ENCODE measurements at regions not wholly inside any gene's neighbourhood (a gene's known extent, or its start where the extent isn't known, plus 50 kb on each side); places are given as distances from the start of the nearest gene placed in this dataset.

- H3K4me3 ChIP-seq (ENCODE audit: low read depth, low read length): no peak overlapping the region
- no peak for DNase-seq (ENCODE audit: low read depth)
- no peak for TF ChIP-seq CTCF (IDR thresholded peaks at IDR 0.05; ENCODE audit: insufficient read depth, low read length)
Observed at GRCh38 chr5:20660588-20660987, 672.6 kb upstream of the CDH18 start.

DNA sequence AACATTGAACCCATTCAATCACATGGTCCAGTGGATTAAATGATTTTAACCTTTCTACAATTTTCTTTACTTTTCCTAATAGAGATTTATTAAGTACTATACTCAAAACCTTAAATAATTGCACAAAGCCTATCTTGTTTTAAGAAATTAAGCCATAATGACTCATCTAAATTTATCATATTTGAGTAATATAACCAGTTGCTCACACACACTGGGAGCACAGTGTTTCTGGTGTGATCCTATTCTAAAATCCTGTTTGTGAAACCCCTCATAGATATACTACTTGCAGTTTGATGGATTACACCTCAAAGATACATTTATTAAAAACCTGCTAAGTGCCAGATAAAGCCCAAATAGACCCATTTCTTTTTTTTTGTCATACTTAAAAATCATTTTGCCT is 668.3 kb upstream of the CDH18 start:
- DNase-seq (ENCODE audit: low read depth): no peak
- H3K4me3 ChIP-seq (ENCODE audit: low read depth, low read length): no peak overlapping the region
- TF ChIP-seq CTCF (IDR thresholded peaks at IDR 0.05; ENCODE audit: insufficient read depth, low read length): no peak

GRCh38 chr5:20655211-20655610 is 667.2 kb upstream of the CDH18 start:
- no peak for TF ChIP-seq CTCF (IDR thresholded peaks at IDR 0.05; ENCODE audit: insufficient read depth, low read length)
- H3K4me3 ChIP-seq (ENCODE audit: low read depth, low read length): no peak overlapping the region
- no peak for DNase-seq (ENCODE audit: low read depth)

DNA sequence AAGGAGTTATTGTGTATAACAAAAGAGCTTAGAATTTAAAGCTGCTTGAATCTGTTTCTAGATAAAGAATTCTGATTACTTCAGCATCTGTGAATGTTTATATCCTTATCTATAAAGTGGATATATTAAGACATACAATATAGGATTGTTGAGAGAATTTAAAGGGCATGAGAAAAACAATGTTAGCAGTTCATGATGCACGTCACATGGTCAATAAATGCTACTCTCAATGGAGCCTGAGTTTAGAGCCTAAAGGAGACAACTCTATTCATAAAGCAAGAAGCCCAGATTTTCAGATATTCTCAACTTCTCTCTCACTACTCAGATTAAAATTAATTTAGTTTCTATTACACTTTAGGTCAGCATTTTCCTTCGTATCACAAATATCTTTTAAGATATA is 666.7 kb upstream of the CDH18 start:
- no peak for DNase-seq (ENCODE audit: low read depth)
- H3K4me3 ChIP-seq (ENCODE audit: low read depth, low read length): no peak overlapping the region
- TF ChIP-seq CTCF (IDR thresholded peaks at IDR 0.05; ENCODE audit: insufficient read depth, low read length): no peak

DNA sequence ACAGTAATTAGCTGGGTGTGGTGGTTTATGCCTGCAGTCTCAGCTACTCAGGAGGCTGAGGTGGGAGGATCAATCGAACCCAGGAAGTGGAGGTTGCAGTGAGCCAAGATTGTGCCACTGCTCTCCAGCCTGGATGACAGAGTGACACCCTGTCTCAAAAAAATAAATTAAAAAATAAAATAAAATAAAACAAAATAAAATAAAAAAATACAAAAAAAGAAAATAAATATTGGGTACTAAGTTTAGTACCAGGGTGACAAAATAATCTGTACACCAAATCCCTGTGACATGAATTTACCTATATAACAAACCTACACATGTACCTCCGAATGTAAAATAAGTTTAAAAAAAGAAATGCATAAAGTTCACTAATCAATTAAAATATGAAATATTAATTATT is 666.0 kb upstream of the CDH18 start:
- TF ChIP-seq CTCF (IDR thresholded peaks at IDR 0.05; ENCODE audit: insufficient read depth, low read length): no peak
- H3K4me3 ChIP-seq (ENCODE audit: low read depth, low read length): no peak overlapping the region
- DNase-seq (ENCODE audit: low read depth): no peak

DNA sequence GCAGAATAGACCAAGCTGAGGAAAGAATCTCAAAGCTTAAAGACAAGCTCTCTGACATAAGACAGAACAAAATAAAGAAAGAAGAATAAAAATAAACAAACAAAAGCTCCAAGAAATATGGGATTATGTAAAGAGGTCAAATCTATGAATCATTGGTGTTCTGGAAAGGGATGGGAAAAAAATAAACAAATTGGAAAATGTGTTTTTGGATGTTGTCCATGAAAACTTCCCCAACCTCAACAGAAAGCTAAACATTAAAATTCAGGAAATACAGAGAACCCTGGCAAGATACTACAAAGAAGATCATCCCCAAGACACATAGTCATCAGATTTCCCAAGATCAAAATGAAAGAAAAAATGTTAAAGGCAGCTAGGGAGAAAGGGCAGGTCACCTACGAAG is 662.0 kb upstream of the CDH18 start:
- TF ChIP-seq CTCF (IDR thresholded peaks at IDR 0.05; ENCODE audit: insufficient read depth, low read length): no peak
- DNase-seq (ENCODE audit: low read depth): no peak
- no peak overlapping the region for H3K4me3 ChIP-seq (ENCODE audit: low read depth, low read length)

DNA sequence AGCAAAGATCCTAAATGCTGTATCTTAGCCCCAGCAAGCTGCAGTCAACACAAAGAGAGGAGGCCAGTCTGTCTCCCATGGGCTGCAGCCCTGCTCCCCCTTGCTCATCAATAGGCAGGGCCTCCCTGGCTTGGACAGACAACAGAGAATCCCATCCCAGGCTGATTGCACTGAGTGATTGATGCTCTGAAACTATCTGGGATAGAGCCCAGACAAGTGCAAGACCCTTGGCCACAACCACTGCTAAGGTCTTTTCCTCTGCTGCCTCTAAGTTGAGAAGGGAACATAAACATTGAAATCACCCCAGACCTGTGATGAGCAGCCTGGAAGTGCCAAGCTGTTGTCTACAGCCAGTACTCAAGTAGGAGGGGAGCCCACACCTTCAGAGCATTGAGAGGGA is 661.0 kb upstream of the CDH18 start:
- no peak overlapping the region for H3K4me3 ChIP-seq (ENCODE audit: low read depth, low read length)
- no peak for DNase-seq (ENCODE audit: low read depth)
- no peak for TF ChIP-seq CTCF (IDR thresholded peaks at IDR 0.05; ENCODE audit: insufficient read depth, low read length)
